Effector memory CD8-positive, alpha-beta T cell (primary cell): ENCODE measurements at regions not wholly inside any gene's neighbourhood (a gene's known extent, or its start where the extent isn't known, plus 50 kb on each side); places are given as distances from the start of the nearest gene placed in this dataset.
"Not testable (repeated sequence)": the region's sequence is repeated elsewhere in the genome, so short reads cannot be mapped to it uniquely, and the experiment has no call there.

Source experiments
- ATAC-seq: fragments of 150-1000 bp; cut with Tn5 transposase; replicated peaks from 2 replicates; pipeline ENCODE4 v1.10.0; 2021; ENCODE audit warnings: mild to moderate bottlenecking, moderate library complexity
- DNase-seq, 3 experiments: peaks; one replicate each; pipeline ENCODE4 v3.0.0; 2021
- H3K27ac Mint-ChIP-seq, 2 donors: one replicate each; pipeline ENCODE4 v1.8.0; 2022; ENCODE audit warnings: mild to moderate bottlenecking in 2 of 2, mixed read lengths in 2 of 2, moderate library complexity in 2 of 2
- H3K27me3 Mint-ChIP-seq, 2 donors: one replicate each; pipeline ENCODE4 v1.8.0; 2022; ENCODE audit warnings: mixed read lengths in 2 of 2
- H3K36me3 Mint-ChIP-seq: one replicate; pipeline ENCODE4 v1.8.0; 2022; ENCODE audit warnings: mild to moderate bottlenecking, moderate library complexity, mixed read lengths; ENCODE audit not compliant: insufficient read depth
- H3K4me1 Mint-ChIP-seq, 2 donors: one replicate each; pipeline ENCODE4 v1.8.0; 2022; ENCODE audit warnings: low read depth in 2 of 2, mixed read lengths in 2 of 2
- H3K4me3 Mint-ChIP-seq, 2 donors: one replicate each; pipeline ENCODE4 v1.8.0; 2022; ENCODE audit warnings: mild to moderate bottlenecking in 2 of 2, mixed read lengths in 2 of 2, moderate library complexity in 2 of 2
- H3K9me3 Mint-ChIP-seq, 2 donors: one replicate each; pipeline ENCODE4 v1.8.0; 2022; ENCODE audit warnings: mixed read lengths in 2 of 2

- no peak overlapping the region for H3K4me3 Mint-ChIP-seq
- ATAC-seq (no peak), DNase-seq (no peak)
- no peak overlapping the region for H3K27ac Mint-ChIP-seq
- H3K9me3 Mint-ChIP-seq: no peaks in the 10 kb centered on the region
- peaks cover 4% of the 10 kb centered on the region for H3K36me3 Mint-ChIP-seq
- no peaks in the 10 kb centered on the region for H3K4me1 Mint-ChIP-seq
- no peaks in the 10 kb centered on the region for H3K27me3 Mint-ChIP-seq
Observed at GRCh38 chr5:111960476-111961215, 203.7 kb upstream of the NREP start.

- Mint-ChIP-seq H3K27me3 (no peaks in the 10 kb centered on the region), H3K27ac (no peak overlapping the region), H3K4me1 (no peaks in the 10 kb centered on the region), H3K4me3 (no peak overlapping the region), H3K36me3 (peaks cover 4% of the 10 kb centered on the region), H3K9me3 (no peaks in the 10 kb centered on the region)
- no peak for DNase-seq
- no peak for ATAC-seq
Observed at GRCh38 chr5:111958851-111959250, 201.9 kb upstream of the NREP start.

DNA sequence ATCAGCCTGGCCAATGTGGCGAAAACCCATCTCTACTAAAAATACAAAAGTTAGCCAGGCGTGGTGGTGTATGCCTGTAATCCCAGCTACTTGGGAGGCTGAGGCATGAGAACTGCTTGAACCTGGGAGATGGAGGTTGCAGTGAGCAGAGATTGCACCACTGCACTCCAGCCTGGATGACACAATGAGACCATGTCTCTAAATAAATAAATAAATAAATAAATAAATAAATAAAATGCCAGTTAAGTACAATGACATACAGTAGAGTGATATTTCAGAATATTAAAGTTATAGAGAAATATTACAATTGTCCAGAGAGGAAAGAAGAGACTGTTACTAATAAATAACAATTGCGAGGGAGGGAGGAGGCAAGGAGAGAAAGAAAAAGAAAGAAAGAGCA is 199.8 kb upstream of the NREP start:
- not testable (repeated sequence) for DNase-seq, H3K4me3 Mint-ChIP-seq, H3K36me3 Mint-ChIP-seq, ATAC-seq, H3K27me3 Mint-ChIP-seq, H3K27ac Mint-ChIP-seq, H3K9me3 Mint-ChIP-seq, H3K4me1 Mint-ChIP-seq

GRCh38 chr5:111954516-111955395 is 197.8 kb upstream of the NREP start:
- Mint-ChIP-seq H3K27me3 (no peaks in the 10 kb centered on the region), H3K4me3 (no peak overlapping the region), H3K27ac (no peak overlapping the region), H3K36me3 (no peaks in the 10 kb centered on the region), H3K4me1 (no peaks in the 10 kb centered on the region), H3K9me3 (no peaks in the 10 kb centered on the region)
- no peak for ATAC-seq
- no peak for DNase-seq

DNA sequence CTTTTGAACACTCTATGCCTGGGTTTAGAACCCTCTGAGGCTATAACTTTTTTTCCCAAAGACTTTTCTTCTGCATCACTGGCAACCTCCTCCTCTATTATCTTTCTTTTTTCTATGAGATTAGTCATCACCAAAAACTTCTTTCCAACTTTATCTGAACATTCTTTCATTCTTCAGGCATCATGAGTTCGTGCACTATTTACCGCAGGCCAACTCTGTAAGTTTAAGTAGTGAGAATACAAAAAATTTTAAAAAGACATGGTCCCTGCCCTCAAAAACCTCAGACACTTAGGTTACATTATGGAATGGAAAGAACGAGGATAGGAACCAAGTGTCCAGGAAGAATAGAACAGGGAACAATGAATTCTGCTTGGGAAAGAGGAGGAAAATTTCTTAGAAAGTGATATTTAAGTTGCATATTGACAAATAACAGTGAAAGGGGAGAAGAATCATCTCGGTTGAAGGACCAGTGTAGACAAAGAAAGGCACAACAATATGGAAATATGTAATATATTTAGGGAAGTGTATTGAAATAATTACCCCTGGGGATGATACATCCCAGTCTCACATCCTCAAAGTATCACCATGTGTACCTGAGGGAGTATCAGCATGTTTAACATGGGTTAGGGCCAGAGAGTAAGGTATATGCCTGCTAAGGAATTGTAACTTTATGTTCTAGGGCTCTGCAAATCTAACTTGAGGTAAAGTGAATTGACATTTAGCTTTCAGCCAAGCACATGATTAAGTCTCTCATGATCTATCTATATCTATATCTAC is 196.5 kb upstream of the NREP start:
- no peak overlapping the region for H3K4me3 Mint-ChIP-seq
- H3K27ac Mint-ChIP-seq: no peak overlapping the region
- H3K9me3 Mint-ChIP-seq: no peaks in the 10 kb centered on the region
- no peaks in the 10 kb centered on the region for H3K36me3 Mint-ChIP-seq
- no peak for DNase-seq
- no peaks in the 10 kb centered on the region for H3K4me1 Mint-ChIP-seq
- ATAC-seq: no peak
- no peaks in the 10 kb centered on the region for H3K27me3 Mint-ChIP-seq

DNA sequence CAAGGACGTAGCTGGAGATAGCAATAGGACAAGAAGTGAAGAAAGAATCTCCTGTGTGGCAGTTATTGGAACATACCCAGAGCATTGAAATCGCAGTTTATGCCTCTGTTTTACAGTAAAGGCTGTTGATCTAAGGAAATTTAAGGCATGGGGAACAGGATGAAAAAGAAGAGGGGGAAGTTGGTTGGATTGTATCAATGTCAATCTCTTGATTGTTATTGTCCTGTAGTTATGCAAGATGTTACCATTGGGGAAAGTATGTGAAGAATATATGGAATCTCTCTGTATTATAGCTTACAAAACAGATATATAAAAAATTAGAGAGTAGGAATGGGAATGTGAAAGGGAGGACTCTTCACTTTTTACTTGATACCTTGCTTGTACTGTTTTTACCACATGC is 195.6 kb upstream of the NREP start:
- Mint-ChIP-seq H3K27ac (no peak overlapping the region), H3K4me1 (no peaks in the 10 kb centered on the region), H3K36me3 (no peaks in the 10 kb centered on the region), H3K4me3 (no peak overlapping the region), H3K27me3 (no peaks in the 10 kb centered on the region), H3K9me3 (no peaks in the 10 kb centered on the region)
- DNase-seq (no peak), ATAC-seq (no peak)

DNA sequence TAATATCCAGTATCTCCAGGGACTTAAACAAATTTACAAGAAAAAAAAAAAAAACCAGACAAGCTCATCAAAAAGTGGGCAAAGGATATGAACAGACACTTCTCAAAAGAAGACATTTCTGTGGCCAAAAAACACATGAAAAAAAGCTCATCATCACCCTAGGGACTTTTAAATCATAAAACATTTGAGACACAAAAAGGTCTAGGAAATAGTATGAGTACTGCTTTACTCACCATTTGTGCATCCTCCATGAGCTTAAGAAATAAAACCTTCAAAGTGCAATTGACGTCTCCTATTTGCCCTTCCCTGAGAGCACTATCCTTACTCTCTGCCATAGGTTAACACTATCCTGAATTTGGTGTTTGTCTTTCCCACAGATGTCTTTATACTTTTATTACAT is 193.7 kb upstream of the NREP start:
- H3K36me3 Mint-ChIP-seq: no peaks in the 10 kb centered on the region
- no peak overlapping the region for H3K4me3 Mint-ChIP-seq
- no peaks in the 10 kb centered on the region for H3K27me3 Mint-ChIP-seq
- ATAC-seq (no peak), DNase-seq (no peak)
- no peaks in the 10 kb centered on the region for H3K9me3 Mint-ChIP-seq
- H3K4me1 Mint-ChIP-seq: no peaks in the 10 kb centered on the region
- H3K27ac Mint-ChIP-seq: no peak overlapping the region

DNA sequence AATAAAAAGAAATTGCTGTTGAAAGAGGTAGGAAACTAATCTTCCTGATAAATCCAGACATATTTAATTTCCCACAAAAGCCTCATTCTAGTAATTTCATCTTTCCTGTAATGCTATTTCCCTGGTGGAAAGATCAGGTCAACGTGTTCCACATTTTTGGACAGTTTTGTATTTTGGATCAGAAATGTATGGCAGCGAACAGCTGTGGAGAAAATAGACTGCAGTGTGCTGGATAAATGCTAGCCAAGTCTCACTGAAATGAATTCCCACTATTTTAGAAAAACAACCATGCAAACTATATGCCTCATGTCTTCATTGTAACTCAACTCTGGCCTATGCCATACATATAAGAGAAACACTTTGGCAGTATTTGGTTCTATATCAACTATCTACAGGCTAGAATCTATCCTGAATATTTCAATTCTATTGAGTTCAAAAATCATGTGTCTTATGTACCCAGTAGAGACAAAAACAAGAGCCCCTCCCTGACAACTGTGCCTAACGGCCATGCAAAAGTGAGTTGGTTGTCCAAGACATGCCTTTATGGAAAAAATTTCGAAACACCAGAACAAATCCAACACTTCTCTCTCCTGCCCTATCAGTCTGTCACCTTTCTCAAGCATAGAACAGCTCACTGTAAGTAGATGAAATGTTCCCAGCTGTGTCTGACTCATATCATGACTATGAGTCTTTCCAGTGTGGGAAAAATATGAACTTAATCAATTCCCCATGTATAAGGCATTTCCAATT is 191.3 kb upstream of the NREP start:
- Mint-ChIP-seq H3K4me1 (no peaks in the 10 kb centered on the region), H3K36me3 (no peaks in the 10 kb centered on the region), H3K4me3 (no peak overlapping the region), H3K27me3 (no peaks in the 10 kb centered on the region), H3K27ac (no peak overlapping the region), H3K9me3 (peaks cover 0 to 1% of the 10 kb centered on the region in 2 donors)
- ATAC-seq (no peak), DNase-seq (no peak)

DNA sequence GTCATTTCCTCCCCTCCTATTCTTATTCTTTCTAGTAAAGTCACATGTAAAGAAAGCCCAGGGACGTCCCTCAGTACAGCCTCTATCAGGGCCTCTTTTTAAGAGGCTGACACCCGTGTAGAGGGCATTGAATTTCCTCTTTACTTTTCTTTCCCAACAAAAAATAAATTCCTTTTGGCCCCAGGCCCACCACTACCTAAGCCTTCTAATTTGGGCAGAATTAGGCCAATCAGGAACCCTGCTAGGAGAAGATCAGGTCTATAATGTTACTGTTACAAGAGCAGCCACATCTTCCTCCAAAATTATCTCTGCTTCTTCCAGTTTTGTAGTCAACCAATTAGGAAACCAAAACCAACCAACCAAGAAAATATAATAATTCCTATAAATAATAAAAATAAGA is 189.6 kb upstream of the NREP start:
- no peak for DNase-seq
- Mint-ChIP-seq H3K4me1 (no peaks in the 10 kb centered on the region), H3K27me3 (no peaks in the 10 kb centered on the region), H3K4me3 (no peak overlapping the region), H3K36me3 (no peaks in the 10 kb centered on the region), H3K9me3 (peaks cover 0 to 1% of the 10 kb centered on the region in 2 donors), H3K27ac (no peak overlapping the region)
- no peak for ATAC-seq

DNA sequence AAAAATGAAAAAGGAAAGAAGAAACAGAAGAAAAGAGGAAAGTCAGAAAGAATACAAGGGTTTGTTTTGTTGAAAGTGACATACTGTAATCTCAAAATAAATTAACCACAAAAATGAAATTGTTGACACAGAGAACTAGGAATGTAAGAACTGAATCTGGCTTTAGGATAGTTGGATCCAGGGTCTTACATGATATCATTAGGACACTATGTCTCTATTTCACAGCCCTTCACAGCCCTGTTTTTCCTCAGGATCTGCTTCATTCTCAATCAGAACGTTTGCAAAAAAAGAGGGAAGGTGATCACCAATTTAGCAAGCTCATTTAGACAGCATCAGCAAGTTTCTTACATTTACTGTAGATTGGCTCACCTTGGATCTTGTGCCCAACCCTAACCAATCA is 188.5 kb upstream of the NREP start:
- H3K27ac Mint-ChIP-seq: no peak overlapping the region
- no peak overlapping the region for H3K4me3 Mint-ChIP-seq
- peaks cover 0 to 1% of the 10 kb centered on the region in 2 donors for H3K9me3 Mint-ChIP-seq
- H3K36me3 Mint-ChIP-seq: no peaks in the 10 kb centered on the region
- H3K27me3 Mint-ChIP-seq: no peaks in the 10 kb centered on the region
- ATAC-seq (no peak), DNase-seq (no peak)
- no peaks in the 10 kb centered on the region for H3K4me1 Mint-ChIP-seq

- no peak overlapping the region for H3K27ac Mint-ChIP-seq
- H3K4me1 Mint-ChIP-seq: no peaks in the 10 kb centered on the region
- ATAC-seq (no peak), DNase-seq (no peak)
- H3K36me3 Mint-ChIP-seq: no peaks in the 10 kb centered on the region
- H3K27me3 Mint-ChIP-seq: no peaks in the 10 kb centered on the region
- peaks cover 0 to 2% of the 10 kb centered on the region in 2 donors for H3K9me3 Mint-ChIP-seq
- no peak overlapping the region for H3K4me3 Mint-ChIP-seq
Observed at GRCh38 chr5:111942661-111943401, 185.8 kb upstream of the NREP start.

GRCh38 chr5:111942201-111942600 is 185.2 kb upstream of the NREP start:
- no peak overlapping the region for H3K27ac Mint-ChIP-seq
- no peaks in the 10 kb centered on the region for H3K36me3 Mint-ChIP-seq
- DNase-seq (no peak), ATAC-seq (no peak)
- H3K4me3 Mint-ChIP-seq: no peak overlapping the region
- peaks cover 0 to 3% of the 10 kb centered on the region in 2 donors for H3K9me3 Mint-ChIP-seq
- H3K27me3 Mint-ChIP-seq: no peaks in the 10 kb centered on the region
- H3K4me1 Mint-ChIP-seq: no peaks in the 10 kb centered on the region
